Fibroblast of skin of back (primary cell): ENCODE measurements at regions not wholly inside any gene's neighbourhood (a gene's known extent, or its start where the extent isn't known, plus 50 kb on each side); places are given as distances from the start of the nearest gene placed in this dataset.

ENCODE experiments used
- DNase-seq: peaks from one replicate; pipeline ENCODE4 v3.0.0-alpha.2; 2013

- no peak for DNase-seq
Observed at GRCh38 chrX:64097891-64098290, 107.6 kb downstream of the AMER1 start.

GRCh38 chrX:64093761-64094160 lies 111.7 kb downstream of the AMER1 start:
- peak; percentile 8 for DNase-seq
